Keratinocyte (primary cell): ENCODE measurements at regions not wholly inside any gene's neighbourhood (a gene's known extent, or its start where the extent isn't known, plus 50 kb on each side); places are given as distances from the start of the nearest gene placed in this dataset.

Experiments used
- DNase-seq: peaks from one replicate; pipeline ENCODE4 v3.0.0-alpha.2; 2011; ENCODE audit warnings: low read depth, missing footprints, low spot score
- FAIRE-seq: peaks from 2 replicates; lab custom pipeline; 2011; peaks lifted over from hg19 to GRCh38; lab: Jason Lieb, UNC
- H2AFZ ChIP-seq: 2 replicates; pipeline ENCODE4 v1.6.0; 2012; ENCODE audit warnings: low read length, control low read depth, inconsistent platforms; ENCODE audit not compliant: control insufficient read depth
- H3K27ac ChIP-seq: 2 replicates; pipeline ENCODE4 v1.5.1; 2011; ENCODE audit warnings: low read length; ENCODE audit not compliant: control insufficient read depth, insufficient read depth
- H3K27me3 ChIP-seq: 3 replicates; pipeline ENCODE4 v1.6.0; 2011; ENCODE audit warnings: low read length; ENCODE audit not compliant: control insufficient read depth, insufficient read depth; ENCODE audit errors: extremely low read depth
- H3K36me3 ChIP-seq, 2 experiments: 2 replicates in 1 of 2; 3 replicates in 1 of 2; pipeline ENCODE4 v1.5.1; 2011; ENCODE audit warnings: low read length in 2 of 2, mild to moderate bottlenecking in 1 of 2; ENCODE audit not compliant: control insufficient read depth in 2 of 2, insufficient read depth in 2 of 2; ENCODE audit errors: extremely low read depth in 1 of 2
- H3K4me1 ChIP-seq: 3 replicates; pipeline ENCODE4 v1.5.1; 2011; ENCODE audit warnings: low read length; ENCODE audit not compliant: control insufficient read depth, insufficient read depth; ENCODE audit errors: extremely low read depth
- H3K4me2 ChIP-seq: 3 replicates; pipeline ENCODE4 v1.6.0; 2011; ENCODE audit warnings: low read depth, low read length; ENCODE audit not compliant: control insufficient read depth, insufficient read depth; ENCODE audit errors: extremely low read depth
- H3K4me3 ChIP-seq, 3 experiments: fragments of 200-600 bp in 1 of 3; sonication (generic) in 1 of 3; 2 replicates in 2 of 3; 3 replicates in 1 of 3; pipeline ENCODE4 v1.5.1; 2011 to 2016; ENCODE audit warnings: low read length in 3 of 3, mild to moderate bottlenecking in 3 of 3, control low read depth in 2 of 3, inconsistent platforms in 1 of 3, low read depth in 1 of 3, mixed read lengths in 1 of 3, mixed run types in 1 of 3, moderate library complexity in 1 of 3; ENCODE audit not compliant: control insufficient read depth in 2 of 3, insufficient read depth in 2 of 3; ENCODE audit errors: extremely low read depth in 1 of 3
- H3K79me2 ChIP-seq: 2 replicates; pipeline ENCODE4 v1.6.0; 2012; ENCODE audit warnings: low read length; ENCODE audit not compliant: control insufficient read depth, insufficient read depth
- H3K9ac ChIP-seq: 3 replicates; pipeline ENCODE4 v1.6.0; 2011; ENCODE audit warnings: low read length; ENCODE audit not compliant: control insufficient read depth, insufficient read depth; ENCODE audit errors: extremely low read depth
- H3K9me1 ChIP-seq: 3 replicates; pipeline ENCODE4 v1.6.0; 2011; ENCODE audit warnings: low read length; ENCODE audit not compliant: control insufficient read depth, insufficient read depth; ENCODE audit errors: extremely low read depth
- H3K9me3 ChIP-seq: 2 replicates; pipeline ENCODE4 v1.5.1; 2012; ENCODE audit warnings: low read depth, low read length; ENCODE audit not compliant: control insufficient read depth
- H4K20me1 ChIP-seq: 3 replicates; pipeline ENCODE4 v1.6.0; 2011; ENCODE audit warnings: low read length; ENCODE audit not compliant: control insufficient read depth, insufficient read depth; ENCODE audit errors: extremely low read depth
- CTCF ChIP-seq, 3 experiments: IDR thresholded peaks in 1 of 3; conservative IDR thresholded peaks in 1 of 3; optimal IDR thresholded peaks in 1 of 3; 2 replicates in 2 of 3; 3 replicates in 1 of 3; pipeline versions ENCODE3 to v1.5.1; 2011; ENCODE audit warnings: low read length in 3 of 3, mild to moderate bottlenecking in 3 of 3, moderate library complexity in 2 of 3, control low read depth in 1 of 3, inconsistent platforms in 1 of 3; ENCODE audit not compliant: insufficient read depth in 2 of 3; ENCODE audit errors: extremely low read depth in 1 of 3
- EZH2 ChIP-seq: IDR thresholded peaks from one replicate; pipeline ENCODE4 v1.6.1; 2012; ENCODE audit warnings: inconsistent platforms, mild to moderate bottlenecking, low read length, moderate library complexity
- dilution Hi-C: fragments of 300-500 bp; cut with MboI; formaldehyde crosslinking; loops from one replicate; pipeline ENCODE4 v1.7.0; 2020; ENCODE audit warnings: low sequenced_read_pairs; ENCODE audit not compliant: extremely low pct_ligation_motif_present

GRCh38 chr1:58367217-58367616 lies 179.3 kb downstream of the OMA1 start:
- no peak overlapping the region for H2AFZ ChIP-seq
- H3K4me1 ChIP-seq: no peaks in the 10 kb centered on the region
- no peaks in the 10 kb centered on the region for H3K9me3 ChIP-seq
- H3K9ac ChIP-seq: no peak overlapping the region
- H4K20me1 ChIP-seq: no peaks in the 10 kb centered on the region
- no peaks in the 10 kb centered on the region for H3K36me3 ChIP-seq
- H3K4me2 ChIP-seq: no peak overlapping the region
- no peaks in the 10 kb centered on the region for H3K27me3 ChIP-seq
- no peaks in the 10 kb centered on the region for H3K79me2 ChIP-seq
- no peak for FAIRE-seq
- H3K9me1 ChIP-seq: no peaks in the 10 kb centered on the region
- no peak for TF ChIP-seq EZH2
- no peak for TF ChIP-seq CTCF (optimal IDR thresholded peaks at IDR 0.05 in 1 of 3, IDR thresholded peaks at IDR 0.05 in 1 of 3, conservative IDR thresholded peaks at IDR 0.05 in 1 of 3; ENCODE audit: extremely low read depth in 1 of 3, insufficient read depth in 2 of 3, low read length in 3 of 3)
- no peak for DNase-seq
- dilution Hi-C loops: no loop called here
- no peak overlapping the region for H3K4me3 ChIP-seq
- no peak overlapping the region for H3K27ac ChIP-seq

GRCh38 chr1:58365328-58365727 lies 181.2 kb downstream of the OMA1 start:
- FAIRE-seq: no peak
- dilution Hi-C loops: no loop called here

More at GRCh38 chr1:58365328-58365727, 181.2 kb downstream of the OMA1 start:
- Histone ChIP-seq H3K36me3 (no peaks in the 10 kb centered on the region), H3K9me1 (no peaks in the 10 kb centered on the region), H3K4me1 (no peaks in the 10 kb centered on the region), H3K27me3 (no peaks in the 10 kb centered on the region), H2AFZ (no peak overlapping the region), H3K4me3 (no peak overlapping the region), H3K27ac (no peak overlapping the region), H3K9ac (no peak overlapping the region), H3K4me2 (no peak overlapping the region), H4K20me1 (no peaks in the 10 kb centered on the region), H3K79me2 (no peaks in the 10 kb centered on the region), H3K9me3 (no peaks in the 10 kb centered on the region)
- TF ChIP-seq EZH2: no peak
- TF ChIP-seq CTCF (optimal IDR thresholded peaks at IDR 0.05 in 1 of 3, IDR thresholded peaks at IDR 0.05 in 1 of 3, conservative IDR thresholded peaks at IDR 0.05 in 1 of 3; ENCODE audit: extremely low read depth in 1 of 3, insufficient read depth in 2 of 3, low read length in 3 of 3): no peak
- no peak for DNase-seq
